ENCODE measurements at regions not wholly inside any gene's neighbourhood (a gene's known extent, or its start where the extent isn't known, plus 50 kb on each side); places are given as distances from the start of the nearest gene placed in this dataset.

DNA sequence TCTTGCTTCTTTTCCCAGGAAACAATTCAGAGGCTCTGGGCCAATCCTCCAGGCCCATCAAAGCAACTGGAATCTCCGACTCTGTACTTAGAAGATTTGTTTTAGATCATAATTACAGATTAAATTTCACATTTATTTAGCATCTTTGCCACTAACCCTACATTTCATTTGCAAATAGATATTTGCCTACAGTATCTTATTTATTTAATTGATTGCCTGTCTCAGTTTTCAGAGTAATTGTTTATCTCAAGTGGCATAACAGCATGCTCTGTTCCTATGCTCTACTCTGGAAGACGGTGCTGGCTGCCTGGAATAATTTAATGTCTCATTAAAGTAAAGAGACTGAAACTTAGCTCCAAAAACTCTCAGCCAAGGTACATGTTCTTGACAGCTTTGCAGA, 213.4 kb downstream of the HNMT start:
- no peaks in the 10 kb centered on the region for H3K36me3 Mint-ChIP-seq (ENCODE audit: low read depth)
- H3K27ac Mint-ChIP-seq, result no peak overlapping the region
- no peak for ATAC-seq (replicated peaks)
- H3K4me3 Mint-ChIP-seq, result no peak overlapping the region
- H3K4me1 Mint-ChIP-seq, result no peaks in the 10 kb centered on the region
- H3K9me3 Mint-ChIP-seq, result peaks cover 3% of the 10 kb centered on the region
- H3K27me3 Mint-ChIP-seq, result no peaks in the 10 kb centered on the region

DNA sequence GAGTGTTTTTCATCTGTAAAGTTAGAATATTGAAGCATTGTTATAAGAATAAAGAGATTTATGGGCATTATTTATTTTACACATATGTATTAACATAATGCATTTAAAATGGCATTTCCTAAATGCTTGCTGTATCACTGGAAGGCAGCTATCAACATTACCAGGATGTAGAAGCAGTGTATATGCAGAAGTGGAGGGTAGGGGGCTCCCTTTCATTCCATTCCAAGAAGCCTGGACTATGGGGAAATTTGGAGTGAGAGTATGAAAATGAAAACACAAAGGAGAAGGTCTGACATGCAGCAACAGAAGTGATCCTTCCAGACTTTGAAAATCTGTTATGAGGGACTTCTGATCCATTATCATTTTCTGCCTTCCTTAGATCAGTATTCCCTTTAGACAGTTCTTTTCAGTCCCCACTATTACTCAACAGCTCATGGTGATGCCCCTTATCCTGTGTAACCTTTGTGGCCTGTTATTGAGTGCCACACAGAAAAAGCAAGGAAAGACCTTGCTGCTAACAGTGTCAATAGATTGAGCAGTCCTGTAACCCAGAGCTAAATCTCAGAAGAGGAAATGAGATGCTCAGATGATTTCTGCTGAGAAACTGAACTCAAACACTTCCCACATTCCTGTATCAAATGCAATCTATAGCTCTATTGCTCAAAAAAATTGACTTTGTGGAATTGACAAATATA, 216.6 kb downstream of the HNMT start:
- H3K36me3 Mint-ChIP-seq (ENCODE audit: low read depth), result no peaks in the 10 kb centered on the region
- no peaks in the 10 kb centered on the region for H3K9me3 Mint-ChIP-seq
- no peak overlapping the region for H3K4me3 Mint-ChIP-seq
- no peak for ATAC-seq (replicated peaks)
- H3K27me3 Mint-ChIP-seq, result no peaks in the 10 kb centered on the region
- H3K27ac Mint-ChIP-seq, result no peak overlapping the region
- H3K4me1 Mint-ChIP-seq, result no peaks in the 10 kb centered on the region

DNA sequence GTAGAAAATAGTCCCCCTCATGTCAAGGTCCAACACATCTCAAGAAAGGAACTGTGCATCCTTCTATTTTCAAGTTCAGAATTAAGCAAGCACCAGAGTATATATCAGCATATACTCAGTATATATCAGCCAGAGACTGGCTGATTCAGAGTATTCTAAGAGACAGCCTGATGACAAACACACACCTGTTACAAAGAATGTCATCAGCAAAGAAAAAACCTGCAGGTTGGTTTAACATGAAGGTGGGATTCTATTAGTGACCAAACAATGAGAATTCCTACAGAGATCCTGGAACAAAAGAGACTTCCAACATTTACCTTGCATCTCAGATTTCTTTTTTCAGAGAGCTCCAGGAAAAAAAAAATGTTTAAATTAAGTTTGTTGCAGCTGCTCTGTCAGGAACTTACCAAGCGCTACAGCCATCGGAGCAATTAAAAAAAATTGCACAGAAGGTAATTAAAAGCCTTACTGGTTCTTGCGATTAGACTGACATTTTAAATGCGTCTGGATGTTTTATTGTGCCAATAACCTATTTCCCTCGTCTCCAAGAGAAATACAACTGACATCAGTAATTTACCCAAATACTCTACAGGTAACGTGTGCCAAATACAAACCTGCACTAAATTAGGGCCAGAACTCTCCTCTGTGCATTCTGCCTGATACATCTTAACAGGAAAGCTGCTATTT, 218.1 kb downstream of the HNMT start:
- no peaks in the 10 kb centered on the region for H3K9me3 Mint-ChIP-seq
- no peaks in the 10 kb centered on the region for H3K4me1 Mint-ChIP-seq
- H3K27me3 Mint-ChIP-seq, result no peaks in the 10 kb centered on the region
- H3K27ac Mint-ChIP-seq, result no peak overlapping the region
- ATAC-seq (replicated peaks), result no peak
- no peaks in the 10 kb centered on the region for H3K36me3 Mint-ChIP-seq (ENCODE audit: low read depth)
- no peak overlapping the region for H3K4me3 Mint-ChIP-seq

DNA sequence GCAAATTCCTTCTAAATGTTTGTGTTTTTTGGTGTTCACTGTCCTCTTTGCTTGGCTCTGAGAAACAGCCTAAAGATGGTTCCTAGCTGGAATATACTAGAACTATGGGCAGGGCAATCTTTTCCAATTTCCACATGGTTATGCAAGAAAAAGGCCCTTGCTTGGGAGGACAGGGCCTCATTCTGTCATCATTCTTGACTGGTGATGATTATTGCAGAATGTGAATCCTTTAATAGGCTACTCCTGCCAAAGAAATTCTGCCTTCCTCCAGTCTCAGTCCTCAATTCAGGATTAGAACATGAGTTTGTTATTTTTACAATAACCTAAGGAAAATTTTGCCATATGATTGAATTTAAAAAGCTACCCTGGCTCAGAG, 218.7 kb downstream of the HNMT start:
- Mint-ChIP-seq H3K9me3 (no peaks in the 10 kb centered on the region), H3K36me3 (ENCODE audit: low read depth) (no peaks in the 10 kb centered on the region), H3K4me1 (no peaks in the 10 kb centered on the region), H3K27ac (no peak overlapping the region), H3K27me3 (no peaks in the 10 kb centered on the region), H3K4me3 (no peak overlapping the region)
- ATAC-seq (replicated peaks), result no peak

DNA sequence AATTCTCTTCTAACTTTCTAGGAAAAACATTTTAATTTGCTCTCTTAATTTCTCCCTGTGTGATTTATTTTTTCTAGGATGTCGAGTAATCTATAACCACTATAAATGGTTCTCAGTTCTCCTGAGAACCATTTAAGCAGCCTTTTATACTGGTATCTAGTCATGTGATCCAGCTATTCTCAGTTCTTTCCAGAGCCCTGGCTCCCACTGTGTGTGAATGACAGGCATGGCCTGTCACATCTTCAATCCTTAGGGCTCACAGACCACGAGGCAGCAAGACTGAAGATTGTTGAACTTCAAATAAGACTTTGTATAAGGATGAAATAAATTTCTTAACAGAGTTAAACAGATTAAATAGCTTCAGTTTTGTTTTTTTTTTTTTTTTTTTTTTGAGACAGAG, 219.4 kb downstream of the HNMT start:
- no peak overlapping the region for H3K4me3 Mint-ChIP-seq
- no peak for ATAC-seq (replicated peaks)
- no peaks in the 10 kb centered on the region for H3K9me3 Mint-ChIP-seq
- H3K27me3 Mint-ChIP-seq, result no peaks in the 10 kb centered on the region
- H3K36me3 Mint-ChIP-seq (ENCODE audit: low read depth), result no peaks in the 10 kb centered on the region
- H3K27ac Mint-ChIP-seq, result no peak overlapping the region
- H3K4me1 Mint-ChIP-seq, result no peaks in the 10 kb centered on the region

DNA sequence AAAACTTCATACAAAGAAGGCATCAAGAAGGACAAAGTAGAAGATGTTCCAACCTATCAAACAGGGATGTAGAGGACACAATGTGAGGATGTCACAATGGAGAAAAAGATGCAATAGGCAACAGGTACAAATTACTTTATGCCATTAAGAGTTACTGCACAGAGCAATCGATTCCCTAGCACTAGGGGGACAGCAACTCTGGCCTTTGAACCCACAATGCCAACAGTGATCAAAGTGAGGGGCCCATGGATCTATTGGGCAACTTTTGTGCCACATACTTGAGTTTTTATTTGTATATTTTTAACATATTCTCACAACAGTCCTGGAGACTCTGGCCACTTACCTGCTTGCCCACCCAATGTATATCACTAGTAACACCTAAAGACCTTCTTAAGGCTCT, 220.2 kb downstream of the HNMT start:
- ATAC-seq (replicated peaks), result no peak
- H3K4me1 Mint-ChIP-seq, result no peaks in the 10 kb centered on the region
- no peaks in the 10 kb centered on the region for H3K9me3 Mint-ChIP-seq
- no peaks in the 10 kb centered on the region for H3K36me3 Mint-ChIP-seq (ENCODE audit: low read depth)
- H3K27ac Mint-ChIP-seq, result no peak overlapping the region
- no peaks in the 10 kb centered on the region for H3K27me3 Mint-ChIP-seq
- no peak overlapping the region for H3K4me3 Mint-ChIP-seq

DNA sequence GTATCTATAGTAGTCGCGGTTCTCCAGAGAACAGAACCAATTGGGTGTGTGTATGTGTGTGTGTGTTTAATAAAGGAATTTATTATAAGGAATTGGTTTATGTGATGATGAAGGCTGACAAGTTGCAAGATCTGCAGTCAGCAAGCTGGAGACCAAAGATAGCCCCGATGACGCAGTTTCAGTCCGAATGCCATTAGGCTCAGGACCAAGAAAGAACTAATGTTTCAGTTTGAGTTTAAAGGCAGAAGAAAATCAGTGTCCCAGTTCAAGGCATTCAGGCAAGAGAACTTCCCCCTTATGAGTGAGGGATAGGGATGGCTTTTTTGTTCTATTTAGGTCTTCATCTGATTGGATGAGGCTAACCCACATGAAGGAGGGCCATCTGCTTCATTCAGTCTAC, 221.6 kb downstream of the HNMT start:
- H3K36me3 Mint-ChIP-seq (ENCODE audit: low read depth), result no peaks in the 10 kb centered on the region
- no peaks in the 10 kb centered on the region for H3K27me3 Mint-ChIP-seq
- H3K9me3 Mint-ChIP-seq, result no peaks in the 10 kb centered on the region
- H3K4me3 Mint-ChIP-seq, result no peak overlapping the region
- no peak overlapping the region for H3K27ac Mint-ChIP-seq
- H3K4me1 Mint-ChIP-seq, result no peaks in the 10 kb centered on the region
- ATAC-seq (replicated peaks), result no peak

DNA sequence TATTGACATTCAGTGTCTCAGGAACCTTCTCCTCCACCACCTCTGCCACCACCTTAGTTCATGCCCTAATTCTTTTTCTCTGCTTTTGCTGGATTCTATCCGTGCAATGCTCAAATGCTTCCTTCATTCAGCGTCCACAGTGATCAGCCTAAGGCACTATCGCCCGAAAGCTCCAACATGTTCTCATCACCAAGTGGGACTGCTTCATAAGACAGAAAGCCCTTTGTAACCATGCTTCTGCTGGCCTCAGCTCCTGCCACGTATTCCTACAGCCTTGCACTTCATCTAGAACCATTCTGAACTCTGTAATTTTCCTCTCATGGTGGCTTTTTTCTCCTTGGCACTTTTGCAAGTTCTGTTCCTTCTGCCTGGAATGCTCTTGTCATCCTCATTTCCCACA, 222.9 kb downstream of the HNMT start:
- no peaks in the 10 kb centered on the region for H3K4me1 Mint-ChIP-seq
- H3K9me3 Mint-ChIP-seq, result no peaks in the 10 kb centered on the region
- no peaks in the 10 kb centered on the region for H3K27me3 Mint-ChIP-seq
- H3K27ac Mint-ChIP-seq, result no peak overlapping the region
- no peak overlapping the region for H3K4me3 Mint-ChIP-seq
- no peaks in the 10 kb centered on the region for H3K36me3 Mint-ChIP-seq (ENCODE audit: low read depth)
- no peak for ATAC-seq (replicated peaks)

DNA sequence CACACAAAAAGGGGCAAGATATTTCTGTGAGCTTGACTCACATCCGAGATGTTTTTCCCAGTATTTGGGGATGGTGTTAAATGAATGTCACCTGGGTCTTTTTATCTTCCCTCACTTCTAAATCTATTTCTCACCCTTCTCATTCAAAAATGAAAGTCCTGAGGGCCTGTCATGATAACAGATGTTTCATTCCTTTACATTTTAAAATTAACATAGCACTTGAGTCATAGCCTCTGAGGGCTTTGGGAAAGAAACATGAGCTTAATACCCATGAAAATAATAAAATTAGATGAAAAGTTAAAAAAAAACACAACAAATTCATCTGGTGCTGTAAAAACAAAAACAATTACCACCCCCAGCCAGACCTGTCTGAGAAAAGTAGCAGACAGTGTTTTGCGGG, 226.7 kb downstream of the HNMT start:
- ATAC-seq (replicated peaks), result no peak
- H3K4me3 Mint-ChIP-seq, result no peak overlapping the region
- H3K36me3 Mint-ChIP-seq (ENCODE audit: low read depth), result no peaks in the 10 kb centered on the region
- no peaks in the 10 kb centered on the region for H3K4me1 Mint-ChIP-seq
- no peak overlapping the region for H3K27ac Mint-ChIP-seq
- H3K9me3 Mint-ChIP-seq, result no peaks in the 10 kb centered on the region
- H3K27me3 Mint-ChIP-seq, result no peaks in the 10 kb centered on the region

DNA sequence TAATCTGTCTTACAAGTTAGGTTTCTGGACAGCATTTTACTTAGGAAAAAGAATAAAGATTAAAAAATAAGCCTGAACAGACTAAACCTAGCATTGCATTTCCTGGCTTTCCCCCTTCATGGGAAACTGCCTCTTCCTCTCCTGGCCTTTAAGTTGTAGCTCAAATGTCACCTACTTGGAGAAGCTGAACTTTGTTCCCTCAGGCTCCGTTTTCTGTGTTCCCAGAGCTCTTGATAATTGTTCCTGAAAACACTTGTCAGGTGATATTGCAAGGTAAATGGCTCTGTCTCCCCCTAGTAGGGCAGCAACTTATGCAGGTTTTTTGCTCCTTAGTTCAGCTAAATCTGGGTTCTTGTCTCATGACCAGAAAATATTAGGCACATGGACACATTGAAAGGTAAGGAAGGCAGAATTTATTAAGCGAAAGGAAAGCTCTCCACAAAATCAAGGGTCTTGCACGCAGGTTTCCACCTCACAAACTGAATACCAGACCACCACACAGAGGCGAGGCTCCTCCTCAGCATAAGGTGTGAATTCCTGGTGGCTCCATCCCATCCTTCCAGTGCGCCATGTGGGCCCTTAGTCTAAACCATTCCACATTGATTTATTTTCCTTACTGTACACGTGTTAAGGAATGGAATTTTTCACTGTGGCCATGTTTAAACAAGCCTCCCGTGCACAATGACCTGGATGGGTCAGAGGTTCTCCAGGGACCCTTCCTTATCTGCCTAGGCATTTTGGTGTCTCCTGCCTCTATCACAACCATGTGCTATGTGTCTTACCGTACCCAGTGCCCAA, 229.3 kb downstream of the HNMT start:
- H3K27ac Mint-ChIP-seq, result no peak overlapping the region
- H3K36me3 Mint-ChIP-seq (ENCODE audit: low read depth), result no peaks in the 10 kb centered on the region
- H3K4me3 Mint-ChIP-seq, result no peak overlapping the region
- no peaks in the 10 kb centered on the region for H3K4me1 Mint-ChIP-seq
- no peak for ATAC-seq (replicated peaks)
- H3K27me3 Mint-ChIP-seq, result no peaks in the 10 kb centered on the region
- no peaks in the 10 kb centered on the region for H3K9me3 Mint-ChIP-seq

DNA sequence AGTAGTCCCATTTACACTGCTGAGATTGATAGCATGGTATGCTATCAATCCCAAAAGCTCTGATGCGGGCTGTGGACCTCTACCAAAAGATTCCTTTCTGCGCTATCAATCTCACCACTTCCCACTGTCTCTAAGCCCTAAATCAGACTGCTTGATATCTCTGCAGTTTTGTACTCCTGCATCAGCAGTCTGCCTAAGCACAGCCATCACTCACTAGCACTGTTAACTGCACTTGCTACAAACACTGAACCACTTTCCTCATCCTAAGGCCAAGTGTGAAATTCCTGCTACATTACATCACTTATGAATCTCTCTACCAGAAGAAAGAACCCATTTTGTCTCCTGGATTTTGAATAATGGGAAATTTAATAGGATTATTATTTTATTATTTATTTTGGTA, 237.0 kb downstream of the HNMT start:
- Mint-ChIP-seq H3K4me3 (no peak overlapping the region), H3K9me3 (peaks cover 3% of the 10 kb centered on the region), H3K36me3 (ENCODE audit: low read depth) (no peaks in the 10 kb centered on the region), H3K4me1 (no peaks in the 10 kb centered on the region), H3K27ac (no peak overlapping the region), H3K27me3 (peaks cover 3% of the 10 kb centered on the region)
- ATAC-seq (replicated peaks), result no peak

DNA sequence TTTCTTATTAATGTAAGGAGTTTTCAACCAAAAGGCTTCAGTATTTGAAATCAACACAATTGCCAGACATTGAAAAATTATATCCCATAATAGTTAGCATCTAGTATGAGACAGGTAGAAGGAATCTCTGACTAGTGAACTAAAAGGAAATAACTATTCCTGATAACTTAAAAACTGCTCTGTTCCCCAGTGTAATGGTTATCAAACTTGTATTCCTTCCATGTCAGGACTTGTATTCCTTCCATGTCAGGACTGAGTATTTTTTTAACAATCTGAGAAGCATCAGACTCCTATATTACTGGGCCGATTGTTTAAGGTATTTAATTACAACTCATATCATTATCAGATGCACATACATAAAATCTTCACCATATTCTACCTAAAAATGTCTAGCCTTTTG, 238.5 kb downstream of the HNMT start:
- Mint-ChIP-seq H3K36me3 (ENCODE audit: low read depth) (no peaks in the 10 kb centered on the region), H3K27ac (no peak overlapping the region), H3K27me3 (peaks cover 3% of the 10 kb centered on the region), H3K4me3 (no peak overlapping the region), H3K9me3 (peaks cover 3% of the 10 kb centered on the region), H3K4me1 (no peaks in the 10 kb centered on the region)
- no peak for ATAC-seq (replicated peaks)

DNA sequence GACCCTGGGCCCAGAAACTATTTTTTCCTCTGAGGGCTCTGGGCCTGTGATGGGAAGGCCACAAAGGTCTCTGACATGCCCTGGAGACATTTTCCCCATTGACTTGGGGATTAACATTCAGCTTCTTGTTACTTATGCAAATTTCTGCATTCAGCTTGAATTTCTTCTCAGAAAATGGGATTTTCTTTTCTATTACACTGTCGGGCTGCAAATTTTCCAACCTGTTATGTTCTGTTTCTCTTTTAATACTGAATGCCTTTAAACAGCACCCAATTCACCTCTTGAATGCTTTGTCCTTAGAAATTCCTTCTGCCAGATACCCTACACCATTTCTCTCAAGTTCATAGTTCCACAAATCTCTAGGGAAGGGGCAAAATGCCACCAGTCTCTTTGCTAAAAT, 241.0 kb downstream of the HNMT start:
- ATAC-seq (replicated peaks), result no peak
- Mint-ChIP-seq H3K27ac (no peak overlapping the region), H3K36me3 (ENCODE audit: low read depth) (no peaks in the 10 kb centered on the region), H3K4me3 (no peak overlapping the region), H3K4me1 (no peaks in the 10 kb centered on the region), H3K9me3 (peaks cover 3% of the 10 kb centered on the region), H3K27me3 (no peaks in the 10 kb centered on the region)

DNA sequence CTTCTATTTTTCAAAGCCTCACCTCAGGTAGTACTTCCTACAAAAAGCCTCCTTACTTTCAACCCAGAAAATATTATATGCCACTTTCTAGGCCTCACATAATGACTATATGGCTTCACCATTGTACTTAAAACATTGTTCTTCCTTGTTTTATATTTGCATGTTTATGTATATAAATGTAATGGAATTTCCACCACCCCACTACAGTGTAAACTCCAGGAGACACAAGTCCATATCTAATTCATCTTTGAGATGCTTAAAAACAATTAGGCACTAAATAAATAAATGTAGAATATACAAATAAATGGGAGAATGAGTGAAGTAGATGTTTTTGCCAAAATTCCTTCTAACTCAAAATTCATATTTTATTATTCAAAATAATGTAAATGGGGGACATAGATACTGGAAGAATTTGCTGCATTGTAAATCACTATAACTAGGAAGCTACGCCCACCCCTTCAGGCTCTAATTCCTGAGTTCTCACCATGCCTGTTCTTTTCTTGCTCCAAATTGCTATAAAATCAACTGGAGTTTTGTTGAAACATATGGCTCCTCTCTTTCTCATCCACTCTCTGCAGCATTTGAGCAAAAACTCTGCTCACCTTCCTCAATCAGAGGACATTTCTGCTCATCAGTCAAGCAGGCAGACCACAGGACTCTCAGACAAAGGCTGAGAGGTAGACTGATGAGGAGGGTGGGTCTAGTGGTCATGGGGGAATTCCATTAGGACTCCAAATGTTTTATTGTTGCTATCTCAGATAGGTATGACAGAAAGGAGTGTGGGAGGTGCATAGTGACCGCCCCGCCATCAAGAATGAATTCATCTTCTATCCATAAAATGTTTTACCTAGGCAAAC, 243.0 kb downstream of the HNMT start:
- ATAC-seq (replicated peaks), result no peak
- Mint-ChIP-seq H3K4me1 (no peaks in the 10 kb centered on the region), H3K27me3 (no peaks in the 10 kb centered on the region), H3K9me3 (no peaks in the 10 kb centered on the region), H3K4me3 (no peak overlapping the region), H3K27ac (no peak overlapping the region), H3K36me3 (ENCODE audit: low read depth) (no peaks in the 10 kb centered on the region)

Measured in activated T-helper 17 cell treated with anti-CD3 and anti-CD28 coated beads, Interleukin-2, amount 50 U/mL, for 72 hours (primary cell).